Karpas-422 (cell line): ENCODE measurements at regions not wholly inside any gene's neighbourhood (a gene's known extent, or its start where the extent isn't known, plus 50 kb on each side); places are given as distances from the start of the nearest gene placed in this dataset.

Source experiments
- DNase-seq: peaks from one replicate; pipeline ENCODE4 v3.0.0-alpha.2; 2015
- H2AFZ ChIP-seq: fragments of 200-600 bp; sonication (generic); 2 replicates; pipeline ENCODE4 v1.6.1; 2014; ENCODE audit warnings: antibody characterized with exemption, low read length, mixed read lengths
- H3K27ac ChIP-seq: fragments of 200-600 bp; sonication (generic); 2 replicates; pipeline ENCODE4 v1.5.1; 2014; ENCODE audit warnings: mild to moderate bottlenecking, low read length, moderate library complexity
- H3K27me3 ChIP-seq: fragments of 200-600 bp; sonication (generic); 2 replicates; pipeline ENCODE4 v1.6.1; 2014; ENCODE audit warnings: low read length, mixed read lengths
- H3K36me3 ChIP-seq: fragments of 200-600 bp; sonication (generic); 2 replicates; pipeline ENCODE4 v1.6.1; 2014; ENCODE audit warnings: low read length, mixed read lengths; ENCODE audit not compliant: insufficient read depth
- H3K4me1 ChIP-seq: fragments of 200-600 bp; sonication (generic); 2 replicates; pipeline ENCODE4 v1.6.1; 2014; ENCODE audit warnings: mild to moderate bottlenecking, low read length, mixed read lengths
- H3K4me2 ChIP-seq: fragments of 200-600 bp; sonication (generic); 2 replicates; pipeline ENCODE4 v1.6.1; 2014; ENCODE audit warnings: low read length, low read depth, mild to moderate bottlenecking; ENCODE audit not compliant: poor library complexity, severe bottlenecking
- H3K4me3 ChIP-seq: fragments of 200-600 bp; sonication (generic); 2 replicates; pipeline ENCODE4 v1.5.1; 2014; ENCODE audit warnings: mild to moderate bottlenecking, antibody characterized with exemption, low read length, mixed read lengths
- H3K79me2 ChIP-seq: fragments of 200-600 bp; sonication (generic); 2 replicates; pipeline ENCODE4 v1.6.1; 2014; ENCODE audit warnings: mild to moderate bottlenecking, low read length, mixed read lengths
- H3K9ac ChIP-seq: fragments of 200-600 bp; sonication (generic); 2 replicates; pipeline ENCODE4 v1.6.0; 2014; ENCODE audit warnings: low read length
- H3K9me2 ChIP-seq: fragments of 200-600 bp; sonication (generic), shearing (Covaris generic); replicated peaks from 2 replicates; pipeline ENCODE4 v1.6.0; 2014; ENCODE audit warnings: mild to moderate bottlenecking, low read length, moderate library complexity; ENCODE audit not compliant: insufficient read depth
- H3K9me3 ChIP-seq: fragments of 300-700, 200-600 bp; sonication (generic); 2 replicates; pipeline ENCODE4 v1.6.1; 2014; ENCODE audit warnings: low read length, mixed read lengths
- H4K20me1 ChIP-seq: fragments of 200-600 bp; sonication (generic); 2 replicates; pipeline ENCODE4 v1.6.1; 2014; ENCODE audit warnings: mild to moderate bottlenecking, antibody characterized with exemption, low read length, low read depth; ENCODE audit not compliant: insufficient read depth

DNA sequence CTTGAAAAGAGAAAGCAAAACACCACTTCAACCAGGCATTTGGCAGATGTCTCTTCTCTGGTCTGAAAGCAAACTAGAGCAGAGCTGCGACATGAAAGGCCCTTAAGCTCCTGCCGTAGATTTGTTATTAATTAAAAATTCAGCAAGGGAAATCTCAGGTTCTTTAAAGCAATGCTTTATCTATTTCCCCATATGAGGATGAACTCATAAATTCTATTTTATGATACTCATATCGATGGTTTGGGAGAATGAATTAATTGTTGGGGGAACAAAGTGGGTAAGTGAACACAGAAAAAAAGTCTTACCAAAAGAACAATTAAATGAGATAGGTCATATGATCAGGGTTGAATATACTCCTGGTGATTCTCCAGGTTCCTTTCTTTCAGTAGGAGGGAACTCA is 464.7 kb upstream of the SLC35B3 start:
- H3K9ac ChIP-seq, result no peak overlapping the region
- no peaks in the 10 kb centered on the region for H3K4me1 ChIP-seq
- no peaks in the 10 kb centered on the region for H3K79me2 ChIP-seq
- no peaks in the 10 kb centered on the region for H3K9me2 ChIP-seq
- no peak overlapping the region for H2AFZ ChIP-seq
- no peak overlapping the region for H3K27ac ChIP-seq
- H4K20me1 ChIP-seq, result no peaks in the 10 kb centered on the region
- H3K27me3 ChIP-seq, result no peaks in the 10 kb centered on the region
- H3K4me3 ChIP-seq, result no peak overlapping the region
- no peaks in the 10 kb centered on the region for H3K36me3 ChIP-seq
- H3K9me3 ChIP-seq, result no peaks in the 10 kb centered on the region
- H3K4me2 ChIP-seq, result no peak overlapping the region
- DNase-seq, result no peak

GRCh38 chr6:8889514-8889913 is 454.2 kb upstream of the SLC35B3 start:
- no peak overlapping the region for H3K4me3 ChIP-seq
- no peak overlapping the region for H2AFZ ChIP-seq
- H3K79me2 ChIP-seq, result no peaks in the 10 kb centered on the region
- H3K27me3 ChIP-seq, result no peaks in the 10 kb centered on the region
- H3K4me1 ChIP-seq, result no peaks in the 10 kb centered on the region
- no peaks in the 10 kb centered on the region for H3K36me3 ChIP-seq
- H3K9me2 ChIP-seq, result no peaks in the 10 kb centered on the region
- no peaks in the 10 kb centered on the region for H4K20me1 ChIP-seq
- H3K9me3 ChIP-seq, result no peaks in the 10 kb centered on the region
- no peak for DNase-seq
- no peak overlapping the region for H3K4me2 ChIP-seq
- H3K9ac ChIP-seq, result no peak overlapping the region
- H3K27ac ChIP-seq, result no peak overlapping the region

DNA sequence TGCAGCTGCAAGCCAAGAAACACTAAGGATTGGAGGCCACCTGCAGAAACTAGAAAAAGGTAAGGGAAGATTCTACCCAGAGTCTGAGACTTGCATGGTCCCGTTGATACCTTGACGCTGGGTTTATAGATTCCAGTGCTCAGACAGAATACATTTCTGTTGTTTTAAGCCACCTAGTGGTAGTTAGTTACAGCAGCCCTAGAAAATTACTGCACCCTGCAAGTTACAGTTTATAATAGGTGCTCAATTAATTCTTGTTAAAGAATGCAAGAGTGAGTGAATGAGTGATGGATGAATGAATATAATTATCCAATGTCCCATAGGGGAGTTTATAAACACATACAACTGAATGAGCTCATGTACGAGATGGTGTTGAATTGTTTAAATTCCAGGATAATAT is 453.1 kb upstream of the SLC35B3 start:
- Histone ChIP-seq H3K9me3 (no peaks in the 10 kb centered on the region), H3K4me1 (no peaks in the 10 kb centered on the region), H3K36me3 (no peaks in the 10 kb centered on the region), H3K27me3 (no peaks in the 10 kb centered on the region), H4K20me1 (no peaks in the 10 kb centered on the region), H3K4me3 (no peak overlapping the region), H3K27ac (no peak overlapping the region), H3K9ac (no peak overlapping the region), H3K9me2 (no peaks in the 10 kb centered on the region), H2AFZ (no peak overlapping the region), H3K4me2 (no peak overlapping the region), H3K79me2 (no peaks in the 10 kb centered on the region)
- DNase-seq, result peak; percentile 65

GRCh38 chr6:8881663-8882062 is 446.3 kb upstream of the SLC35B3 start:
- no peak overlapping the region for H3K27ac ChIP-seq
- no peak for DNase-seq

GRCh38 chr6:8879334-8879733 is 444.0 kb upstream of the SLC35B3 start:
- Histone ChIP-seq H3K9me3 (no peaks in the 10 kb centered on the region), H2AFZ (no peak overlapping the region), H3K4me3 (no peak overlapping the region), H3K4me1 (no peaks in the 10 kb centered on the region), H3K27ac (no peak overlapping the region), H4K20me1 (no peaks in the 10 kb centered on the region), H3K9ac (no peak overlapping the region), H3K4me2 (no peak overlapping the region), H3K9me2 (no peaks in the 10 kb centered on the region), H3K79me2 (no peaks in the 10 kb centered on the region), H3K27me3 (no peaks in the 10 kb centered on the region), H3K36me3 (no peaks in the 10 kb centered on the region)
- no peak for DNase-seq

More at GRCh38 chr6:8881663-8882062, 446.3 kb upstream of the SLC35B3 start:
- no peak overlapping the region for H3K4me3 ChIP-seq
- H3K9me2 ChIP-seq, result no peaks in the 10 kb centered on the region
- H3K9ac ChIP-seq, result no peak overlapping the region
- H3K27me3 ChIP-seq, result no peaks in the 10 kb centered on the region
- no peaks in the 10 kb centered on the region for H3K9me3 ChIP-seq
- no peaks in the 10 kb centered on the region for H4K20me1 ChIP-seq
- no peak overlapping the region for H2AFZ ChIP-seq
- H3K4me1 ChIP-seq, result no peaks in the 10 kb centered on the region
- no peaks in the 10 kb centered on the region for H3K79me2 ChIP-seq
- no peaks in the 10 kb centered on the region for H3K36me3 ChIP-seq
- no peak overlapping the region for H3K4me2 ChIP-seq

GRCh38 chr6:8875986-8876385 is 440.6 kb upstream of the SLC35B3 start:
- H3K36me3 ChIP-seq, result no peaks in the 10 kb centered on the region
- no peaks in the 10 kb centered on the region for H3K27me3 ChIP-seq
- H2AFZ ChIP-seq, result no peak overlapping the region
- no peaks in the 10 kb centered on the region for H3K9me3 ChIP-seq
- H3K9ac ChIP-seq, result no peak overlapping the region
- no peaks in the 10 kb centered on the region for H3K79me2 ChIP-seq
- no peaks in the 10 kb centered on the region for H4K20me1 ChIP-seq
- no peaks in the 10 kb centered on the region for H3K9me2 ChIP-seq
- no peak overlapping the region for H3K27ac ChIP-seq
- H3K4me2 ChIP-seq, result no peak overlapping the region
- no peak overlapping the region for H3K4me3 ChIP-seq
- no peak for DNase-seq
- no peaks in the 10 kb centered on the region for H3K4me1 ChIP-seq

DNA sequence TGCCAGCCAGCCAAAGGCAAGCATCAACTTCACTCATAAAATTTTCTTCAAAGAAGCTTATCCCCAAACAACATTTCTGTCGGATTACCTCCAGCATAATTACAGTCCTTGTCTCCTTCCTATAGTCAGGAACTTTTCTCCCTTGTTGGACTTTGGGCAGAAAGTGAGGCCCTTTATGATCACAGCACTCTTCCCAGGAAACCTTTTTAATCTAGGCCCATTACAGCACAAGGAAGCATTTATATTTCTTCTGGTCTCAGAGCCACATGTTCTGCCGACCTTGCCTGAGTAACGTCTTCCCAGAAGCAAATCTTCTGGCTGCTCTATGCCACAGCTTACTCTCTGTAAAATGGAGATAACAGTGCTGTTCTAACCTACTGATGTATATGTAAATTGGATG is 437.2 kb upstream of the SLC35B3 start:
- no peaks in the 10 kb centered on the region for H3K36me3 ChIP-seq
- no peak overlapping the region for H2AFZ ChIP-seq
- no peak overlapping the region for H3K9ac ChIP-seq
- no peak overlapping the region for H3K27ac ChIP-seq
- no peaks in the 10 kb centered on the region for H3K9me2 ChIP-seq
- H3K27me3 ChIP-seq, result no peaks in the 10 kb centered on the region; the same call in 1 of the 2 replicates
- no peaks in the 10 kb centered on the region for H3K79me2 ChIP-seq
- no peak overlapping the region for H3K4me3 ChIP-seq
- H3K4me1 ChIP-seq, result no peaks in the 10 kb centered on the region
- no peaks in the 10 kb centered on the region for H3K9me3 ChIP-seq
- DNase-seq, result no peak
- no peak overlapping the region for H3K4me2 ChIP-seq
- H4K20me1 ChIP-seq, result no peaks in the 10 kb centered on the region

DNA sequence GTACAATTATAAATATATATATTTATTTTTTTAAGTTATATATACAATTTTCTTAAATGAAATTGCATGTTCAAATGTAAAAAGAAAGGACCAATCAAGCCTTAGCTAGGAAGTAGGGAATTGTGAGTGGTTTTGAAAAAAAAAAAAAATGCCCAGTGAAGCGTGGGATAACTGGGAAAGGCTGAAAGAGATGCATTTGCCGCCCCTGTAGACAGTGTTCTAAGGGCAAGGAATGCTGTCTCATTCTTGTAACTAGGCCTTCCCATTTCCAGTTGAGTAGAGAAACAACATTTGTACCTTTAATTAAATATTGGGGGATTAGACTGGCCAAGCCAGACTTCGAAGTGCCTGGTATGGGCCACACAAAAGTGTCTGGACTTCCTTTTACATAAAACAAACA is 430.1 kb upstream of the SLC35B3 start:
- no peak overlapping the region for H3K4me2 ChIP-seq
- H3K9me3 ChIP-seq, result no peaks in the 10 kb centered on the region
- no peaks in the 10 kb centered on the region for H3K9me2 ChIP-seq
- no peak overlapping the region for H3K27ac ChIP-seq
- H3K79me2 ChIP-seq, result no peaks in the 10 kb centered on the region
- no peaks in the 10 kb centered on the region for H3K4me1 ChIP-seq
- no peaks in the 10 kb centered on the region for H3K36me3 ChIP-seq
- H3K27me3 ChIP-seq, result no peaks in the 10 kb centered on the region; the same call in 1 of the 2 replicates
- no peak overlapping the region for H3K9ac ChIP-seq
- no peak overlapping the region for H3K4me3 ChIP-seq
- H2AFZ ChIP-seq, result no peak overlapping the region
- DNase-seq, result no peak
- no peaks in the 10 kb centered on the region for H4K20me1 ChIP-seq

DNA sequence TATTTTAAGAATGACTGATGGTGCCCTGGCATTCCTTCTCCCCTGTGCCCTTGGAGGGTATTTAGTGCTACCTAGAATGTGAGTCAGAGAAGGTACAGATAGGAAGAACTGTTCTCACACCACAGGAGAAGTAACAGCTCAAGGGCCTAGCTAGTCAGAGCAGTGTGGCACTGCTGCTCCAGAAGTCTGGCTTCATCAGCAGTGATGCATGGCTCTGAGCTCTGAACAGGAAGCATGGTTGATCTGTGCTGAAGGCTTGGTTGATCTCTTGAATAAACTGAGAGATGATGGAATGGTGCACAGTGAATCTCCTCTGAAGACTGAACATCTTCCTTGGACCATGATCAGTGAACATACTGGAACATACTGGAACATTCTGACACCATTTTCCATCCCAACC is 425.3 kb upstream of the SLC35B3 start:
- H2AFZ ChIP-seq, result no peak overlapping the region
- H3K36me3 ChIP-seq, result no peaks in the 10 kb centered on the region
- H3K79me2 ChIP-seq, result no peaks in the 10 kb centered on the region
- H3K9me3 ChIP-seq, result no peaks in the 10 kb centered on the region
- H3K4me3 ChIP-seq, result no peak overlapping the region
- no peaks in the 10 kb centered on the region for H4K20me1 ChIP-seq
- H3K4me1 ChIP-seq, result no peaks in the 10 kb centered on the region
- no peak overlapping the region for H3K27ac ChIP-seq
- no peaks in the 10 kb centered on the region; the same call in 1 of the 2 replicates for H3K9me2 ChIP-seq
- DNase-seq, result no peak
- H3K9ac ChIP-seq, result no peak overlapping the region
- H3K27me3 ChIP-seq, result no peaks in the 10 kb centered on the region
- H3K4me2 ChIP-seq, result no peak overlapping the region
